H1 (cell line): ENCODE measurements at regions not wholly inside any gene's neighbourhood (a gene's known extent, or its start where the extent isn't known, plus 50 kb on each side); places are given as distances from the start of the nearest gene placed in this dataset.

Experiments
- CTCF ChIA-PET: fragments of 300-600 bp; sonication (Branson Sonifier 250); formaldehyde crosslinking; loops from one replicate; lab custom pipeline; 2021; ENCODE audit not compliant: partially characterized antibody; lab: Charles Lee
- POLR2A ChIA-PET: fragments of 300-600 bp; sonication (Branson Sonifier 250); formaldehyde crosslinking; loops from one replicate; lab custom pipeline; 2021; ENCODE audit warnings: inconsistent platforms; ENCODE audit not compliant: partially characterized antibody; lab: Charles Lee
- DNase-seq, 2 experiments: peaks; one replicate each; pipeline versions ENCODE4 v3.0.0 to v3.0.0-alpha.2; 2010 to 2022; ENCODE audit warnings: low spot score in 2 of 2, low read depth in 1 of 2, mixed read lengths in 1 of 2
- FAIRE-seq: peaks from 2 replicates; lab custom pipeline; 2011; peaks lifted over from hg19 to GRCh38; lab: Jason Lieb, UNC
- H2AFZ ChIP-seq: 2 replicates; pipeline ENCODE4 v1.8.1; 2012; ENCODE audit warnings: low read length, inconsistent platforms
- H2AK5ac ChIP-seq: 2 replicates; pipeline ENCODE4 v1.6.1; 2013; ENCODE audit warnings: low read depth, low read length
- H2BK120ac ChIP-seq: replicated peaks from 2 replicates; pipeline ENCODE3; 2013; ENCODE audit warnings: low read depth, low read length, inconsistent platforms
- H2BK12ac ChIP-seq: 2 replicates; pipeline ENCODE4 v1.6.1; 2013; ENCODE audit warnings: low read depth, low read length
- H2BK15ac ChIP-seq: 2 replicates; pipeline ENCODE4 v1.6.1; 2013; ENCODE audit warnings: low read length
- H2BK20ac ChIP-seq: 2 replicates; pipeline ENCODE4 v1.6.1; 2013; ENCODE audit warnings: low read length
- H2BK5ac ChIP-seq: 2 replicates; pipeline ENCODE4 v1.6.1; 2013; ENCODE audit warnings: low read depth, low read length
- H3K14ac ChIP-seq: 2 replicates; pipeline ENCODE4 v1.6.1; 2013; ENCODE audit warnings: inconsistent platforms; ENCODE audit not compliant: insufficient read length
- H3K18ac ChIP-seq: 2 replicates; pipeline ENCODE4 v1.6.1; 2013; ENCODE audit warnings: low read length; ENCODE audit errors: extremely low read depth
- H3K23ac ChIP-seq: 2 replicates; pipeline ENCODE4 v1.6.1; 2013; ENCODE audit warnings: inconsistent platforms; ENCODE audit not compliant: insufficient read length
- H3K23me2 ChIP-seq: 2 replicates; pipeline ENCODE4 v1.6.1; 2013; ENCODE audit warnings: low read depth, low read length
- H3K27ac ChIP-seq: 2 replicates; pipeline ENCODE4 v1.6.1; 2011; ENCODE audit warnings: low read depth, low read length, inconsistent platforms
- H3K27me3 ChIP-seq, 4 experiments: replicated peaks in 1 of 4; 1 replicate in 1 of 4; 2 replicates in 3 of 4; pipeline versions ENCODE4 v1.6.1 to v1.8.1; 2011 to 2013; ENCODE audit warnings: low read length in 3 of 4, mild to moderate bottlenecking in 3 of 4, inconsistent platforms in 2 of 4, mixed read lengths in 2 of 4, moderate library complexity in 1 of 4; ENCODE audit not compliant: control insufficient read depth in 3 of 4, insufficient read depth in 3 of 4; ENCODE audit errors: extremely low read depth in 1 of 4
- H3K36me3 ChIP-seq, 4 experiments: 2 replicates each; pipeline versions ENCODE4 v1.6.1 to v1.8.1; 2011 to 2013; ENCODE audit warnings: mild to moderate bottlenecking in 4 of 4, low read length in 3 of 4, moderate library complexity in 2 of 4, control low read depth in 1 of 4, inconsistent platforms in 1 of 4; ENCODE audit not compliant: insufficient read depth in 4 of 4, control insufficient read depth in 2 of 4
- H3K4ac ChIP-seq: replicated peaks from 2 replicates; pipeline ENCODE3; 2013; ENCODE audit warnings: low read length, low read depth, mixed read lengths, inconsistent platforms; ENCODE audit not compliant: insufficient read length
- H3K4me1 ChIP-seq, 4 experiments: replicated peaks in 1 of 4; 1 replicate in 1 of 4; 2 replicates in 3 of 4; pipeline versions ENCODE4 v1.6.1 to v1.8.1; 2011 to 2013; ENCODE audit warnings: low read length in 3 of 4, inconsistent platforms in 2 of 4, mixed read lengths in 1 of 4; ENCODE audit not compliant: insufficient read depth in 4 of 4, control insufficient read depth in 3 of 4
- H3K4me2 ChIP-seq, 2 experiments: 2 replicates each; pipeline versions ENCODE4 v1.6.1 to v1.8.1; 2011 to 2013; ENCODE audit warnings: low read depth in 2 of 2, low read length in 2 of 2, control low read depth in 1 of 2, inconsistent platforms in 1 of 2, mild to moderate bottlenecking in 1 of 2; ENCODE audit not compliant: insufficient read depth in 1 of 2
- H3K4me3 ChIP-seq, 4 experiments: fragments of 200-600, 300-600 bp in 1 of 4; sonication (generic), shearing (Covaris generic), sonication (Bioruptor Twin) in 1 of 4; 2 replicates each; pipeline versions ENCODE4 v1.5.1 to v1.8.1; 2011 to 2016; ENCODE audit warnings: low read length in 4 of 4, low read depth in 3 of 4, control low read depth in 2 of 4, inconsistent platforms in 2 of 4, mild to moderate bottlenecking in 2 of 4, mixed read lengths in 1 of 4, moderate library complexity in 1 of 4; ENCODE audit not compliant: insufficient read depth in 2 of 4; ENCODE audit errors: extremely low read depth in 1 of 4
- H3K56ac ChIP-seq: replicated peaks from 2 replicates; pipeline ENCODE3; 2013; ENCODE audit warnings: low read depth, mild to moderate bottlenecking, mixed read lengths, low read length, inconsistent platforms; ENCODE audit not compliant: insufficient read length
- H3K79me1 ChIP-seq: 2 replicates; pipeline ENCODE4 v1.6.1; 2013; ENCODE audit warnings: low read depth, low read length, control low read depth
- H3K79me2 ChIP-seq, 2 experiments: 2 replicates each; pipeline versions ENCODE4 v1.6.1 to v1.8.1; 2012 to 2013; ENCODE audit warnings: low read length in 2 of 2, mild to moderate bottlenecking in 2 of 2, inconsistent platforms in 1 of 2; ENCODE audit not compliant: insufficient read depth in 2 of 2, control insufficient read depth in 1 of 2
- H3K9ac ChIP-seq, 4 experiments: replicated peaks in 1 of 4; 1 replicate in 1 of 4; 2 replicates in 3 of 4; pipeline versions ENCODE4 v1.6.1 to v1.8.1; 2011 to 2013; ENCODE audit warnings: low read depth in 3 of 4, low read length in 3 of 4, control low read depth in 2 of 4, mild to moderate bottlenecking in 2 of 4, moderate library complexity in 2 of 4, inconsistent platforms in 1 of 4; ENCODE audit errors: extremely low read depth in 1 of 4
- H3K9me3 ChIP-seq, 2 experiments: 2 replicates each; pipeline versions ENCODE4 v1.6.1 to v1.8.1; 2012 to 2013; ENCODE audit warnings: mild to moderate bottlenecking in 2 of 2, moderate library complexity in 2 of 2, control low read depth in 1 of 2, inconsistent platforms in 1 of 2, low read depth in 1 of 2, low read length in 1 of 2, mixed read lengths in 1 of 2; ENCODE audit not compliant: insufficient read depth in 2 of 2
- H4K20me1 ChIP-seq, 2 experiments: replicated peaks in 1 of 2; 2 replicates each; pipeline versions ENCODE3 to v1.8.1; 2011 to 2013; ENCODE audit warnings: inconsistent platforms in 2 of 2, low read length in 2 of 2, mild to moderate bottlenecking in 1 of 2; ENCODE audit not compliant: insufficient read depth in 2 of 2, control insufficient read depth in 1 of 2
- H4K5ac ChIP-seq: 2 replicates; pipeline ENCODE4 v1.6.1; 2013; ENCODE audit warnings: low read length, low read depth, mixed read lengths, inconsistent platforms; ENCODE audit not compliant: insufficient read length
- H4K8ac ChIP-seq: 2 replicates; pipeline ENCODE4 v1.8.0; 2013; ENCODE audit warnings: mild to moderate bottlenecking, moderate library complexity, low read length, inconsistent platforms; ENCODE audit not compliant: insufficient read depth; ENCODE audit errors: extremely low read depth
- H4K91ac ChIP-seq: replicated peaks from 2 replicates; pipeline ENCODE3; 2013; ENCODE audit warnings: low read length, mixed read lengths, inconsistent platforms; ENCODE audit not compliant: insufficient read length
- JUN ChIP-seq: IDR thresholded peaks from 2 replicates; pipeline ENCODE4 v1.6.1; 2011; ENCODE audit warnings: low read depth, mild to moderate bottlenecking, improper control_type of control experiment, low read length
- SP2 ChIP-seq: IDR thresholded peaks from 2 replicates; pipeline ENCODE4 v1.6.1; 2012; ENCODE audit warnings: mild to moderate bottlenecking, low read length, inconsistent platforms
- TEAD4 ChIP-seq: IDR thresholded peaks from 2 replicates; pipeline ENCODE4 v1.6.1; 2012; ENCODE audit warnings: low read depth, low read length, inconsistent platforms, mixed read lengths
- WGBS, 2 experiments: shearing (Covaris generic) in 1 of 2; methylation state at CpG; one replicate each; pipeline versions ENCODE4 v1.1.6 to v1.1.7; 2013 to 2015; ENCODE audit warnings: low lambda C conversion rate in 2 of 2, mixed read lengths in 2 of 2, inconsistent platforms in 1 of 2, low coverage in 1 of 2, missing lambda C conversion rate in 1 of 2; ENCODE audit not compliant: insufficient replicate concordance in 2 of 2, insufficient coverage in 1 of 2, insufficient read length in 1 of 2; ENCODE audit errors: extremely low coverage in 1 of 2, missing lambda C conversion rate in 1 of 2; 5-methylcytosine and 5-hydroxymethylcytosine counted together
- TF ChIP-seq, protein P1 (sequence below): IDR thresholded peaks from 2 replicates; pipeline ENCODE4 v1.6.1; 2011; ENCODE audit warnings: low read length, improper control_type of control experiment

DNA sequence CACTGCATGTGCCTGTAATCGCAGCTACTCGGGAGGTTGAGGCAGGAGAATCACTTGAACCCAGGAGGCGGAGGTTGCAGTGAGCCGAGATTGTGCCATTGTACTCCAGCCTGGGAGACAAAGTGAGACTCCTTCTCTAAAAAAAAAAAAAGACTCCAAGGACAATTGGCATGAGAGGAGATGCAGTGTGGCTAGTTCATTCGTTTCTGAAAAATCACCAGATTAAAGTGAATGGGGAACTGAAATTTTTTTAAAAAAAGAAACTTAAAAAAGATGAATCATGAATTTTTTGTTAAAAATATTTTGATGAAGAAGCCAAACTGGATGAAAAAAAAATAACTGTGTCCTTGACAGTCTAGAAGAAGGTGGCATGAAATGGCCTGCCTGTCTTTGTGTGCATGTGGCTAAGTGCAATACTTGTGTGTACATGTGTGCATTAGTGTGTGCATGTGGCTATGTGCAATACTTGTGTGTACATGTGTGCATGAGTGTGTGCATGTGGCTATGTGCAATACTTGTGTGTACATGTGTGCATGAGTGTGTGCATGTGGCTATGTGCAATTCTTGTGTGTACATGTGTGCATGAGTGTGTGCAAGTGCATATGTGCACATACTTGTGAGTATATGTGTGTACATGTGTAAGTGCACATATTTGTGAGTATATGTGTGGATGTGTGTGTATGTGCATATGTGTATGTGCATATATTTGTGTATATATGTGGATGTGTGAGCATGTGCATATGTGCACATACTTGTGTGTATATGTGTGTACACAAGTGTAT, 391.7 kb upstream of the KLF6 start:
- no peaks in the 10 kb centered on the region for H4K20me1 ChIP-seq
- WGBS, 2 experiments: 97% methylated on average over 4 of the region's 5 CpGs; no CpG with 5 or more reads in 1 of the 2 experiments
- FAIRE-seq: no peak

More for the DNA sequence above, 391.7 kb upstream of the KLF6 start:
- Histone ChIP-seq H3K79me1 (no peaks in the 10 kb centered on the region), H2BK20ac (no peak overlapping the region), H3K4me3 (no peak overlapping the region), H3K23me2 (no peaks in the 10 kb centered on the region), H4K5ac (no peak overlapping the region), H2AFZ (no peak overlapping the region), H2BK5ac (no peak overlapping the region), H3K27me3 (no peaks in the 10 kb centered on the region), H3K27ac (no peak overlapping the region), H3K4ac (no peak overlapping the region), H3K56ac (no peak overlapping the region), H3K9ac (no peak overlapping the region), H3K18ac (no peak overlapping the region), H2BK120ac (no peak overlapping the region), H3K4me2 (no peak overlapping the region), H3K9me3 (peaks cover 0 to 2% of the 10 kb centered on the region in 2 experiments; a peak in 1 of 4 replicates), H3K14ac (no peak overlapping the region), H4K8ac (no peak overlapping the region), H3K79me2 (no peaks in the 10 kb centered on the region), H2AK5ac (no peak overlapping the region), H3K4me1 (no peaks in the 10 kb centered on the region), H2BK15ac (no peak overlapping the region), H3K23ac (no peak overlapping the region), H4K91ac (no peak overlapping the region), H3K36me3 (no peaks in the 10 kb centered on the region), H2BK12ac (no peak overlapping the region)
- ChIA-PET CTCF (no interaction called here), POLR2A (no interaction called here)
- DNase-seq: no peak
- TF ChIP-seq, protein P1, sequence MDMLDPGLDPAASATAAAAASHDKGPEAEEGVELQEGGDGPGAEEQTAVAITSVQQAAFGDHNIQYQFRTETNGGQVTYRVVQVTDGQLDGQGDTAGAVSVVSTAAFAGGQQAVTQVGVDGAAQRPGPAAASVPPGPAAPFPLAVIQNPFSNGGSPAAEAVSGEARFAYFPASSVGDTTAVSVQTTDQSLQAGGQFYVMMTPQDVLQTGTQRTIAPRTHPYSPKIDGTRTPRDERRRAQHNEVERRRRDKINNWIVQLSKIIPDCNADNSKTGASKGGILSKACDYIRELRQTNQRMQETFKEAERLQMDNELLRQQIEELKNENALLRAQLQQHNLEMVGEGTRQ: no peak
- TF ChIP-seq TEAD4 (no peak), JUN (no peak), SP2 (no peak)
